DOHH2 (cell line): ENCODE measurements at regions not wholly inside any gene's neighbourhood (a gene's known extent, or its start where the extent isn't known, plus 50 kb on each side); places are given as distances from the start of the nearest gene placed in this dataset.

Experiments
- H3F3A ChIP-seq: fragments of 200-600 bp; sonication (generic), shearing (Covaris generic); 2 replicates; pipeline ENCODE4 v1.6.0; 2016; ENCODE audit warnings: antibody characterized with exemption, mild to moderate bottlenecking; ENCODE audit not compliant: control insufficient read depth, insufficient read depth
- H3K27ac ChIP-seq: fragments of 200-600 bp; sonication (generic); 2 replicates; pipeline ENCODE4 v1.5.1; 2014; ENCODE audit warnings: low read depth, mild to moderate bottlenecking, low read length, moderate library complexity
- H3K27me3 ChIP-seq: fragments of 200-600 bp; sonication (generic); 2 replicates; pipeline ENCODE4 v1.6.1; 2014; ENCODE audit warnings: mild to moderate bottlenecking, low read length, mixed read lengths; ENCODE audit not compliant: control insufficient read depth
- H3K36me3 ChIP-seq: fragments of 200-600 bp; sonication (generic); 2 replicates; pipeline ENCODE4 v1.6.1; 2014; ENCODE audit warnings: mild to moderate bottlenecking, low read length, moderate library complexity, mixed read lengths; ENCODE audit not compliant: control insufficient read depth
- H3K4me1 ChIP-seq: fragments of 200-600 bp; sonication (generic); 2 replicates; pipeline ENCODE4 v1.6.1; 2014; ENCODE audit warnings: mild to moderate bottlenecking, low read length, mixed read lengths; ENCODE audit not compliant: control insufficient read depth
- H3K4me2 ChIP-seq: fragments of 200-600 bp; sonication (generic); 2 replicates; pipeline ENCODE4 v1.6.0; 2014; ENCODE audit warnings: mild to moderate bottlenecking, low read length, moderate library complexity
- H3K4me3 ChIP-seq: fragments of 200-600 bp; sonication (generic); 2 replicates; pipeline ENCODE4 v1.5.1; 2014; ENCODE audit warnings: mild to moderate bottlenecking, low read length, mixed read lengths
- H3K79me2 ChIP-seq: fragments of 200-600 bp; sonication (generic); 2 replicates; pipeline ENCODE4 v1.6.1; 2014; ENCODE audit warnings: mild to moderate bottlenecking, low read length, mixed read lengths; ENCODE audit not compliant: control insufficient read depth
- H3K9me2 ChIP-seq: fragments of 200-600 bp; sonication (generic); replicated peaks from 2 replicates; pipeline ENCODE4 v1.6.1; 2014; ENCODE audit warnings: mild to moderate bottlenecking, low read length, mixed read lengths; ENCODE audit not compliant: control insufficient read depth
- H3K9me3 ChIP-seq: fragments of 200-600 bp; sonication (generic); 2 replicates; pipeline ENCODE4 v1.6.1; 2014; ENCODE audit warnings: antibody characterized with exemption, low read length, mixed read lengths; ENCODE audit not compliant: control insufficient read depth, insufficient read depth
- H4K20me1 ChIP-seq: fragments of 200-600 bp; sonication (generic); 2 replicates; pipeline ENCODE4 v1.6.0; 2014; ENCODE audit warnings: low read depth, mild to moderate bottlenecking, antibody characterized with exemption, low read length, moderate library complexity; ENCODE audit not compliant: control insufficient read depth, insufficient read depth
- EZH2phosphoT487 ChIP-seq: fragments of 200-600 bp; sonication (generic); IDR thresholded peaks from 2 replicates; pipeline ENCODE4 v1.6.1; 2017; ENCODE audit warnings: borderline replicate concordance, mild to moderate bottlenecking, antibody characterized with exemption, low read length, moderate library complexity, mixed read lengths
- TF ChIP-seq, protein P1 (sequence below): fragments of 200-600 bp; sonication (generic); IDR thresholded peaks from one replicate; pipeline ENCODE4 v1.5.1; 2014; ENCODE audit warnings: antibody characterized with exemption, mild to moderate bottlenecking, low read depth, low read length; ENCODE audit not compliant: poor library complexity, severe bottlenecking

- H3F3A ChIP-seq, result no peaks in the 10 kb centered on the region
- H3K4me1 ChIP-seq, result no peaks in the 10 kb centered on the region
- H3K27me3 ChIP-seq, result no peaks in the 10 kb centered on the region
- H3K9me3 ChIP-seq, result no peaks in the 10 kb centered on the region
- TF ChIP-seq, protein P1, sequence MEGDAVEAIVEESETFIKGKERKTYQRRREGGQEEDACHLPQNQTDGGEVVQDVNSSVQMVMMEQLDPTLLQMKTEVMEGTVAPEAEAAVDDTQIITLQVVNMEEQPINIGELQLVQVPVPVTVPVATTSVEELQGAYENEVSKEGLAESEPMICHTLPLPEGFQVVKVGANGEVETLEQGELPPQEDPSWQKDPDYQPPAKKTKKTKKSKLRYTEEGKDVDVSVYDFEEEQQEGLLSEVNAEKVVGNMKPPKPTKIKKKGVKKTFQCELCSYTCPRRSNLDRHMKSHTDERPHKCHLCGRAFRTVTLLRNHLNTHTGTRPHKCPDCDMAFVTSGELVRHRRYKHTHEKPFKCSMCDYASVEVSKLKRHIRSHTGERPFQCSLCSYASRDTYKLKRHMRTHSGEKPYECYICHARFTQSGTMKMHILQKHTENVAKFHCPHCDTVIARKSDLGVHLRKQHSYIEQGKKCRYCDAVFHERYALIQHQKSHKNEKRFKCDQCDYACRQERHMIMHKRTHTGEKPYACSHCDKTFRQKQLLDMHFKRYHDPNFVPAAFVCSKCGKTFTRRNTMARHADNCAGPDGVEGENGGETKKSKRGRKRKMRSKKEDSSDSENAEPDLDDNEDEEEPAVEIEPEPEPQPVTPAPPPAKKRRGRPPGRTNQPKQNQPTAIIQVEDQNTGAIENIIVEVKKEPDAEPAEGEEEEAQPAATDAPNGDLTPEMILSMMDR, result no peak
- TF ChIP-seq EZH2phosphoT487, result no peak
- no peaks in the 10 kb centered on the region for H3K36me3 ChIP-seq
- H3K79me2 ChIP-seq, result no peaks in the 10 kb centered on the region
- no peak overlapping the region for H3K4me2 ChIP-seq
- no peaks in the 10 kb centered on the region for H3K9me2 ChIP-seq
- no peak overlapping the region for H3K27ac ChIP-seq
- no peaks in the 10 kb centered on the region for H4K20me1 ChIP-seq
- H3K4me3 ChIP-seq, result no peak overlapping the region
Observed at GRCh38 chr1:208420696-208421095, 176.5 kb upstream of the PLXNA2 start.

GRCh38 chr1:208421486-208421885 is 177.3 kb upstream of the PLXNA2 start:
- TF ChIP-seq, protein P1, result no peak
- TF ChIP-seq EZH2phosphoT487, result no peak
- H3F3A ChIP-seq, result no peaks in the 10 kb centered on the region
- no peaks in the 10 kb centered on the region for H3K4me1 ChIP-seq
- H3K9me3 ChIP-seq, result no peaks in the 10 kb centered on the region
- no peak overlapping the region for H3K4me2 ChIP-seq
- no peak overlapping the region for H3K4me3 ChIP-seq
- H3K79me2 ChIP-seq, result no peaks in the 10 kb centered on the region
- H3K27me3 ChIP-seq, result no peaks in the 10 kb centered on the region
- no peaks in the 10 kb centered on the region for H3K9me2 ChIP-seq
- H4K20me1 ChIP-seq, result no peaks in the 10 kb centered on the region
- H3K27ac ChIP-seq, result no peak overlapping the region
- H3K36me3 ChIP-seq, result no peaks in the 10 kb centered on the region

- H3K79me2 ChIP-seq, result no peaks in the 10 kb centered on the region
- H4K20me1 ChIP-seq, result no peaks in the 10 kb centered on the region
- H3F3A ChIP-seq, result no peaks in the 10 kb centered on the region
- H3K4me1 ChIP-seq, result no peaks in the 10 kb centered on the region
- no peak overlapping the region for H3K27ac ChIP-seq
- H3K4me3 ChIP-seq, result no peak overlapping the region
- no peaks in the 10 kb centered on the region for H3K27me3 ChIP-seq
- TF ChIP-seq, protein P1, result no peak
- TF ChIP-seq EZH2phosphoT487, result no peak
- H3K36me3 ChIP-seq, result no peaks in the 10 kb centered on the region
- no peaks in the 10 kb centered on the region for H3K9me2 ChIP-seq
- no peak overlapping the region for H3K4me2 ChIP-seq
- H3K9me3 ChIP-seq, result no peaks in the 10 kb centered on the region
Observed at GRCh38 chr1:208423526-208423925, 179.3 kb upstream of the PLXNA2 start.

- H4K20me1 ChIP-seq, result no peaks in the 10 kb centered on the region
- no peaks in the 10 kb centered on the region for H3K36me3 ChIP-seq
- no peak overlapping the region for H3K4me3 ChIP-seq
- H3K27me3 ChIP-seq, result no peaks in the 10 kb centered on the region
- no peaks in the 10 kb centered on the region for H3F3A ChIP-seq
- H3K4me2 ChIP-seq, result no peak overlapping the region
- no peaks in the 10 kb centered on the region for H3K79me2 ChIP-seq
- no peak for TF ChIP-seq EZH2phosphoT487
- TF ChIP-seq, protein P1, result no peak
- H3K9me3 ChIP-seq, result no peaks in the 10 kb centered on the region
- no peak overlapping the region for H3K27ac ChIP-seq
- H3K9me2 ChIP-seq, result no peaks in the 10 kb centered on the region
- H3K4me1 ChIP-seq, result no peaks in the 10 kb centered on the region
Observed at GRCh38 chr1:208425096-208425495, 180.9 kb upstream of the PLXNA2 start.
